ENCODE measurements at regions not wholly inside any gene's neighbourhood (a gene's known extent, or its start where the extent isn't known, plus 50 kb on each side); places are given as distances from the start of the nearest gene placed in this dataset.

DNA sequence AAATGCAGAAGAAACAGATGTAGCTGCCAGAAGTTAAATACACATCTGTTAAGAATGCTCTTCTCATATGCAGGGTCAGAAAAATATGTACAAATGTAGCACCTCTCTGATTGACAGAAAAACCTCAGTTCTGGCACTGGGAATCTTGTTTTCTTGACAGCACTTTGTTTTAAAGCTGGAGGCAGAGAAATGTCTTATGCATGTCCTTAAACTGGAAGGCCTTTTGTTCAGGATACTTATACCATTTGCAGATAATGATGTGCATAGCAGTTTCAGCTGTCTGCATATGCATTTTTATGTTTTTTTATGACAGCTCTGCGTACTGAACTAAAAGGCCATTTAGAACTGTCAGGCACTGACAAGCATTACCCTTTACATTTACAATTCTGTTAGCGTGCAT, 567.9 kb downstream of the EBF1 start:
- no peak overlapping the region for H3K9ac ChIP-seq (ENCODE audit: control insufficient read depth, insufficient read depth, low read length)
- no peaks in the 10 kb centered on the region for H4K20me1 ChIP-seq (ENCODE audit: control insufficient read depth, insufficient read depth)
- H3K36me3 ChIP-seq (ENCODE audit: control insufficient read depth in 2 of 2, insufficient read depth in 2 of 2, low read length in 1 of 2), result no peaks in the 10 kb centered on the region
- no peak overlapping the region for H2AFZ ChIP-seq (ENCODE audit: control insufficient read depth, low read depth, low read length)
- H3K27me3 ChIP-seq (replicated peaks in 1 of 2; ENCODE audit: control insufficient read depth in 2 of 2, insufficient read depth in 2 of 2, low read length in 1 of 2), result no peaks in the 10 kb centered on the region
- no peaks in the 10 kb centered on the region for H3K9me3 ChIP-seq (replicated peaks; ENCODE audit: control insufficient read depth, insufficient read depth, low read length)
- ChIA-PET SMC1A (ENCODE audit: uncharacterized antibody, unreplicated experiment) (interaction anchor here (0.9 kb wide), 1 partner anchor 8 kb away, joined by 3 read pairs; no protein-coding TSS in a partner anchor), RAD21 (ENCODE audit: unreplicated experiment) (no interaction called here), CTCF (interaction anchor here (0.9 to 1.8 kb wide), 2 partner anchors 11 to 357 kb away, joined by 4 to 5 read pairs; no protein-coding TSS in a partner anchor), POLR2A (interaction anchor here (0.6 kb wide), 1 partner anchor 120 kb away, joined by 3 read pairs; no protein-coding TSS in a partner anchor)
- ATAC-seq (no peak), FAIRE-seq (no peak), DNase-seq (ENCODE audit: low read depth, low spot score) (no peak)
- H3K4me3 ChIP-seq, result no peak overlapping the region
- no peak overlapping the region for H3K27ac ChIP-seq (ENCODE audit: control insufficient read depth, insufficient read depth)
- no peaks in the 10 kb centered on the region for H3K79me2 ChIP-seq (ENCODE audit: control insufficient read depth, insufficient read depth, low read length)
- TF ChIP-seq RAD51 (IDR thresholded peaks at IDR 0.05) (no peak), POU2F2 (IDR thresholded peaks at IDR 0.05; ENCODE audit: borderline replicate concordance, low read depth, low read length) (no peak), SPI1 (IDR thresholded peaks at IDR 0.05; ENCODE audit: borderline replicate concordance, insufficient read depth, low read depth, low read length) (no peak), JUNB (IDR thresholded peaks at IDR 0.05) (no peak), HDAC6 (IDR thresholded peaks at IDR 0.05; ENCODE audit: unreplicated experiment) (no peak), WRNIP1 (IDR thresholded peaks at IDR 0.05; ENCODE audit: borderline replicate concordance, low read depth, low read length) (no peak), FOS (IDR thresholded peaks at IDR 0.05; ENCODE audit: borderline replicate concordance, extremely low read depth, insufficient read length) (no peak), ZNF207 (IDR thresholded peaks at IDR 0.05; ENCODE audit: borderline replicate concordance) (no peak), CREM (IDR thresholded peaks at IDR 0.05; ENCODE audit: low read depth) (no peak), IKZF1 (conservative IDR thresholded peaks at IDR 0.05) (no peak), GABPA (IDR thresholded peaks at IDR 0.05; ENCODE audit: low read depth) (no peak), BACH1 (IDR thresholded peaks at IDR 0.05; ENCODE audit: borderline replicate concordance) (no peak)
- TF ChIP-seq, protein P1, sequence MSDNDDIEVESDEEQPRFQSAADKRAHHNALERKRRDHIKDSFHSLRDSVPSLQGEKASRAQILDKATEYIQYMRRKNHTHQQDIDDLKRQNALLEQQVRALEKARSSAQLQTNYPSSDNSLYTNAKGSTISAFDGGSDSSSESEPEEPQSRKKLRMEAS (IDR thresholded peaks at IDR 0.05; ENCODE audit: low read depth, low read length), result no peak
- 36% methylated on average over 2 of the region's 2 CpGs for WGBS (ENCODE audit: insufficient coverage, insufficient replicate concordance, low lambda C conversion rate, missing lambda C conversion rate)
- BruUV-seq (replicated peaks), result no TSS peak
- in situ Hi-C loops (cut with MboI), result no loop called here
- H3K4me2 ChIP-seq (ENCODE audit: control insufficient read depth, insufficient read depth), result no peak overlapping the region
- no peaks in the 10 kb centered on the region for H3K4me1 ChIP-seq (ENCODE audit: control insufficient read depth, insufficient read depth, low read length)
- intact Hi-C loops (cut with micrococcal nuclease; ENCODE audit: unreplicated experiment), result no loop called here
